Panc1 (cell line): ENCODE measurements at regions not wholly inside any gene's neighbourhood (a gene's known extent, or its start where the extent isn't known, plus 50 kb on each side); places are given as distances from the start of the nearest gene placed in this dataset.

ENCODE experiments used
- ATAC-seq: fragments of 200-7000 bp; cut with Tn5 transposase; 2 replicates; pipeline ENCODE4 v1.9.1; 2020; ENCODE audit warnings: mild to moderate bottlenecking, moderate library complexity
- BruUV-seq: library from RNA; stranded (reverse); fragments of 400-500 nt; replicated peaks from 2 replicates; lab custom pipeline; 2021; lab: Mats Ljungman, UMichigan
- CTCF ChIA-PET: fragments of 300-600 bp; sonication (Branson Sonifier 250); formaldehyde crosslinking; loops from one replicate; lab custom pipeline; 2022; ENCODE audit warnings: antibody characterized with exemption; lab: Charles Lee
- POLR2A ChIA-PET: fragments of 300-600 bp; sonication (Branson Sonifier 250); formaldehyde crosslinking; loops from one replicate; lab custom pipeline; 2022; ENCODE audit warnings: antibody characterized with exemption; lab: Charles Lee
- DNase-seq: peaks from one replicate; pipeline ENCODE4 v3.0.0-alpha.2; 2010; ENCODE audit warnings: low read depth, low spot score
- H3K27ac ChIP-seq: 2 replicates; pipeline ENCODE4 v1.5.1; 2011; ENCODE audit warnings: mild to moderate bottlenecking, low read length, inconsistent platforms
- H3K27me3 ChIP-seq: fragments of 200-500 bp; sonication (Bioruptor generic); 2 replicates; pipeline ENCODE4 v1.6.0; 2014; ENCODE audit warnings: low read length, inconsistent platforms; ENCODE audit not compliant: control insufficient read depth, insufficient read depth
- H3K36me3 ChIP-seq: fragments of 200-500 bp; sonication (Bioruptor generic); 2 replicates; pipeline ENCODE4 v1.5.1; 2014; ENCODE audit warnings: inconsistent platforms, mild to moderate bottlenecking, low read length, moderate library complexity; ENCODE audit not compliant: control insufficient read depth, insufficient read depth
- H3K4me1 ChIP-seq: 2 replicates; pipeline ENCODE4 v1.5.1; 2011; ENCODE audit warnings: inconsistent platforms, mild to moderate bottlenecking, low read length, moderate library complexity; ENCODE audit not compliant: control insufficient read depth, insufficient read depth
- H3K4me3 ChIP-seq, 2 experiments: 2 replicates each; pipeline ENCODE4 v1.5.1; 2011 to 2012; ENCODE audit warnings: low read depth in 2 of 2, low read length in 2 of 2, mild to moderate bottlenecking in 2 of 2, inconsistent platforms in 1 of 2, moderate library complexity in 1 of 2
- H3K9me3 ChIP-seq: fragments of 200-500 bp; sonication (Bioruptor generic); 2 replicates; pipeline ENCODE4 v1.5.1; 2014; ENCODE audit warnings: low read depth, mild to moderate bottlenecking, inconsistent platforms, low read length, moderate library complexity; ENCODE audit not compliant: control insufficient read depth, insufficient read depth
- CTCF ChIP-seq: fragments of 450-650 bp; IDR thresholded peaks from 2 replicates; pipeline ENCODE4 v1.5.1; 2017; ENCODE audit warnings: mild to moderate bottlenecking
- POLR2AphosphoS5 ChIP-seq: IDR thresholded peaks from 2 replicates; pipeline ENCODE4 v1.6.1; 2012; ENCODE audit warnings: mild to moderate bottlenecking, low read depth, low read length, moderate library complexity
- REST ChIP-seq, 2 experiments: IDR thresholded peaks; 2 replicates each; pipeline ENCODE4 v1.6.1; 2011 to 2012; ENCODE audit warnings: low read depth in 2 of 2, control low read depth in 1 of 2, low read length in 1 of 2, mild to moderate bottlenecking in 1 of 2, moderate library complexity in 1 of 2; ENCODE audit not compliant: insufficient read depth in 1 of 2
- SIN3A ChIP-seq: IDR thresholded peaks from 2 replicates; pipeline ENCODE4 v1.6.1; 2012; ENCODE audit warnings: low read depth, mild to moderate bottlenecking, low read length, moderate library complexity, borderline replicate concordance; ENCODE audit not compliant: insufficient read depth
- TCF7L2 ChIP-seq: IDR thresholded peaks from 2 replicates; pipeline ENCODE4 v1.6.1; 2011; ENCODE audit warnings: mild to moderate bottlenecking, low read depth, low read length, inconsistent platforms
- in situ Hi-C: cut with HindIII; loops from 2 replicates; pipeline ENCODE4 v1.10.0; 2016; ENCODE audit warnings: low sequenced_read_pairs, low pct_unique_long_range_greater_than_20kb
- intact Hi-C: fragments of 100-400 bp; cut with micrococcal nuclease; formaldehyde crosslinking; loops from one replicate; pipeline ENCODE4 v1.10.0; 2022; ENCODE audit not compliant: unreplicated experiment

GRCh38 chr5:164204338-164204946 is 699.0 kb downstream of the MAT2B start:
- in situ Hi-C loops (no loop called here), intact Hi-C loops (no loop called here)
- DNase-seq (no peak), ATAC-seq (no peak)
- Histone ChIP-seq H3K9me3 (no peaks in the 10 kb centered on the region), H3K27ac (no peak overlapping the region), H3K27me3 (no peaks in the 10 kb centered on the region), H3K4me3 (no peak overlapping the region), H3K4me1 (no peaks in the 10 kb centered on the region), H3K36me3 (no peaks in the 10 kb centered on the region)
- ChIA-PET POLR2A (no interaction called here), CTCF (no interaction called here)
- TF ChIP-seq REST (IDR thresholded peaks at IDR 0.05; ENCODE audit: insufficient read depth in 1 of 2, low read depth in 2 of 2, low read length in 1 of 2) = no peak
- no peak for TF ChIP-seq CTCF
- TF ChIP-seq SIN3A = no peak
- no peak for TF ChIP-seq TCF7L2
- no peak for TF ChIP-seq POLR2AphosphoS5
- no TSS peak for BruUV-seq

GRCh38 chr5:164206196-164206595 is 700.8 kb downstream of the MAT2B start:
- ChIA-PET POLR2A (no interaction called here), CTCF (no interaction called here)
- DNase-seq (no peak), ATAC-seq (no peak)
- Histone ChIP-seq H3K4me1 (no peaks in the 10 kb centered on the region), H3K27ac (no peak overlapping the region), H3K27me3 (no peaks in the 10 kb centered on the region), H3K36me3 (no peaks in the 10 kb centered on the region), H3K9me3 (no peaks in the 10 kb centered on the region), H3K4me3 (no peak overlapping the region)
- intact Hi-C loops (no loop called here), in situ Hi-C loops (no loop called here)
- no TSS peak for BruUV-seq
- TF ChIP-seq REST (IDR thresholded peaks at IDR 0.05; ENCODE audit: insufficient read depth in 1 of 2, low read depth in 2 of 2, low read length in 1 of 2) (no peak), POLR2AphosphoS5 (no peak), SIN3A (no peak), CTCF (no peak), TCF7L2 (no peak)
